Stomach (tissue), 4 donors: ENCODE measurements at regions not wholly inside any gene's neighbourhood (a gene's known extent, or its start where the extent isn't known, plus 50 kb on each side); places are given as distances from the start of the nearest gene placed in this dataset.

Experiments
- POLR2A ChIP-seq, 4 donors: fragments of 450-650 bp; IDR thresholded peaks; one replicate each; pipeline ENCODE4 v1.6.1; 2016; ENCODE audit warnings: antibody characterized with exemption in 4 of 4, control low read depth in 2 of 4, mild to moderate bottlenecking in 1 of 4, moderate library complexity in 1 of 4
- POLR2AphosphoS5 ChIP-seq, 3 donors: sonication (generic); formaldehyde crosslinking; IDR thresholded peaks; one replicate each; pipeline ENCODE4 v1.6.1; 2016; ENCODE audit warnings: antibody characterized with exemption in 3 of 3
- TF ChIP-seq, protein P1 (sequence below), 7 experiments: fragments of 450-650 bp in 4 of 7; fragments of 200-600 bp in 3 of 7; sonication (generic) in 3 of 7; IDR thresholded peaks; one replicate each; pipeline ENCODE4 v1.5.1; 2016 to 2019; ENCODE audit warnings: antibody characterized with exemption in 7 of 7, control low read depth in 2 of 7, mild to moderate bottlenecking in 1 of 7

DNA sequence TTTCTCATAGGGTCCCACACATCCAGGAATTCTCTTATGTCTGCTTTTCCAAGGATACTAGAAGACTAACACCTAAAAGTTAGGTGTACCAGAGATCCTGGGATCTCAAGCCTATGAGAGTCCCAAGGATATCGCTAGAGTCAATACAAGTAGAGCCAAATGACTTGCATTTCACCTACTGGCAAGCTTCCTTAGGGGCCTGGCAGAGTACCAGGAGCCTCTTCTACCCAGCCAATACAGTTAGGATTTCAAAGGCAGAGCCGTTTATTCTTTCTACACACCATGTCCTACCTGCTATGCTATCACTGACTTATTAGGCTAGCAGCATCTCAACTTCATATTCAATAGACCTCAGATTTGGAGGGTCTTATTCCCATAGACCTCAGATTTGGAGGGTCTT is 53.5 kb upstream of the UNC5B start:
- TF ChIP-seq, protein P1, sequence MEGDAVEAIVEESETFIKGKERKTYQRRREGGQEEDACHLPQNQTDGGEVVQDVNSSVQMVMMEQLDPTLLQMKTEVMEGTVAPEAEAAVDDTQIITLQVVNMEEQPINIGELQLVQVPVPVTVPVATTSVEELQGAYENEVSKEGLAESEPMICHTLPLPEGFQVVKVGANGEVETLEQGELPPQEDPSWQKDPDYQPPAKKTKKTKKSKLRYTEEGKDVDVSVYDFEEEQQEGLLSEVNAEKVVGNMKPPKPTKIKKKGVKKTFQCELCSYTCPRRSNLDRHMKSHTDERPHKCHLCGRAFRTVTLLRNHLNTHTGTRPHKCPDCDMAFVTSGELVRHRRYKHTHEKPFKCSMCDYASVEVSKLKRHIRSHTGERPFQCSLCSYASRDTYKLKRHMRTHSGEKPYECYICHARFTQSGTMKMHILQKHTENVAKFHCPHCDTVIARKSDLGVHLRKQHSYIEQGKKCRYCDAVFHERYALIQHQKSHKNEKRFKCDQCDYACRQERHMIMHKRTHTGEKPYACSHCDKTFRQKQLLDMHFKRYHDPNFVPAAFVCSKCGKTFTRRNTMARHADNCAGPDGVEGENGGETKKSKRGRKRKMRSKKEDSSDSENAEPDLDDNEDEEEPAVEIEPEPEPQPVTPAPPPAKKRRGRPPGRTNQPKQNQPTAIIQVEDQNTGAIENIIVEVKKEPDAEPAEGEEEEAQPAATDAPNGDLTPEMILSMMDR (IDR thresholded peaks at IDR 0.05): no peak
- no peak for TF ChIP-seq POLR2AphosphoS5 (IDR thresholded peaks at IDR 0.05)
- TF ChIP-seq POLR2A (IDR thresholded peaks at IDR 0.05): no peak
